Fibroblast of gingiva (primary cell): ENCODE measurements at regions not wholly inside any gene's neighbourhood (a gene's known extent, or its start where the extent isn't known, plus 50 kb on each side); places are given as distances from the start of the nearest gene placed in this dataset.
A peak's percentile ranks its signal among the peaks of the same experiment; 100 is the strongest.
"Not testable (repeated sequence)": the region's sequence is repeated elsewhere in the genome, so short reads cannot be mapped to it uniquely, and the experiment has no call there.

Source experiments
- DNase-seq: peaks from one replicate; pipeline ENCODE4 v3.0.0-alpha.2; 2011; ENCODE audit warnings: low read depth

GRCh38 chr2:234564699-234565098 lies 67.8 kb upstream of the ARL4C start:
- peak; percentile 42 for DNase-seq

- no peak for DNase-seq
Observed at GRCh38 chr2:234559609-234560008, 62.7 kb upstream of the ARL4C start.

- DNase-seq: no peak
Observed at GRCh38 chr2:234558642-234559041, 61.8 kb upstream of the ARL4C start.

- no peak for DNase-seq
Observed at GRCh38 chr2:234556848-234557573, 60.1 kb upstream of the ARL4C start.

- no peak for DNase-seq
Observed at GRCh38 chr2:234555616-234556249, 58.9 kb upstream of the ARL4C start.

GRCh38 chr2:234555161-234555560 lies 58.3 kb upstream of the ARL4C start:
- no peak for DNase-seq

GRCh38 chr2:234553223-234553622 lies 56.3 kb upstream of the ARL4C start:
- DNase-seq: not testable (repeated sequence)

- peak; percentile 58 for DNase-seq
Observed at GRCh38 chr2:234550511-234551107, 53.7 kb upstream of the ARL4C start.

GRCh38 chr2:234550056-234550455 lies 53.2 kb upstream of the ARL4C start:
- DNase-seq: no peak

GRCh38 chr2:234548695-234549420 lies 52.0 kb upstream of the ARL4C start:
- no peak for DNase-seq

- no peak for DNase-seq
Observed at GRCh38 chr2:234546770-234547169, 49.9 kb upstream of the ARL4C start.
